ENCODE measurements at regions not wholly inside any gene's neighbourhood (a gene's known extent, or its start where the extent isn't known, plus 50 kb on each side); places are given as distances from the start of the nearest gene placed in this dataset.

DNA sequence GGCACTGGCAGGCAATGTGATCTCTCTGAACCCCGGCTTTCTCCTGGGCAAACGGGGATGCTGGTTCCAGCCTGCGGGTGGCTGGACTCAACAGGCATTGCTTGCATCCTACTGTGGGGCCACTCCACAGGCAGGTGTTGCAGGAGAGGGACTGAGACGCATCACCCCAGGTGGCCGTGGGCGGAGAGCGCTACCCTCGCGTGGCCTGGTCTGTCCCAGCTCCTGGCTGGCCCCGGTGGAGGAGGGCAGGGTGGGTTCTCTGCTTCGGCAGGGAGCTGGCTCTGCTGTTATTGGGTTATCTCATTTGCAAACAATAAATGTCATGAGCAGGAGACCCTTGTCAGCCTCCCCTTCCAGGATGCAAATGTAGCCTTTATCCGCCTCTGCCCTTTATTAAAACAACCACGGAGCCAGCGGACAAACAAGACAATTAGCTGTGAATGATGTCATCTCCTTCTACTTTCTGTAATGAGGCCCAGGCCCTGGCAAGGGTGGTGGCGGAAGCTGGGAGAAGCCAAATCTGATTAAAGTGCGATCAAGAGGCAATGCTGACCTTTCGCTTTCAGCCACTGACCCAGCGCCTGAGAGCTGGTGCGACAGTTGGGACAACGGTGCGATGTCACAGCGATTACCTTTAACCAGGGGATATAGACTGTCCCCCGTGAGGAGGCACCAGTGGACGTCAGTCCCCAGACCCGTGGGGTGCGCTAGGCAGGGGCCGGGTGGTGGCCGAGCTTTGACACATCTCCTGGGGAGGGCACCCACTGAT is 161.8 kb downstream of the KIF26A start:
- no peak for TF ChIP-seq CTCF (IDR thresholded peaks at IDR 0.05)
- Histone ChIP-seq H4K20me1 (ENCODE audit: insufficient read depth, low read length) (no peaks in the 10 kb centered on the region), H3K36me3 (replicated peaks in 1 of 2; ENCODE audit: control insufficient read depth in 1 of 2, insufficient read depth in 2 of 2, low read length in 2 of 2) (no peaks in the 10 kb centered on the region), H3K4me2 (replicated peaks; ENCODE audit: extremely low read depth, low read length, poor library complexity, severe bottlenecking) (no peak overlapping the region), H3K4me3 (replicated peaks in 1 of 3; ENCODE audit: low read depth in 2 of 3, low read length in 3 of 3) (no peak overlapping the region), H3K79me2 (ENCODE audit: insufficient read depth, low read length) (no peaks in the 10 kb centered on the region), H3K9ac (ENCODE audit: insufficient read depth, low read length, poor library complexity, severe bottlenecking) (no peak overlapping the region), H3K27me3 (ENCODE audit: control insufficient read depth in 2 of 2, insufficient read depth in 2 of 2, low read length in 2 of 2) (no peaks in the 10 kb centered on the region), H3K27ac (ENCODE audit: low read depth in 1 of 2, low read length in 2 of 2) (no peak overlapping the region), H3K4me1 (ENCODE audit: control insufficient read depth in 1 of 2, insufficient read depth in 2 of 2, low read length in 2 of 2) (no peaks in the 10 kb centered on the region), H2AFZ (ENCODE audit: insufficient read depth, low read depth, low read length, poor library complexity, severe bottlenecking) (no peak overlapping the region), H3K9me3 (replicated peaks in 1 of 2; ENCODE audit: control insufficient read depth in 1 of 2, insufficient read depth in 1 of 2, low read length in 2 of 2) (peaks cover 18 to 22% of the 10 kb centered on the region in 2 donors)
- Mint-ChIP-seq H3K27ac (no peak overlapping the region), H3K9me3 (peaks cover 0 to 26% (median 12%) of the 10 kb centered on the region in 7 donors), H3K36me3 (no peaks in the 10 kb centered on the region), H3K4me3 (no peak overlapping the region), H3K27me3 (ENCODE audit: low read depth in 3 of 3) (peaks cover 0 to 2% (median 0%) of the 10 kb centered on the region in 3 donors), H3K4me1 (no peaks in the 10 kb centered on the region)
- intact Hi-C loops (cut with micrococcal nuclease): no loop called here
- no peak for DNase-seq
- 91% methylated on average over 23 of the region's 28 CpGs for WGBS (ENCODE audit: insufficient coverage)

DNA sequence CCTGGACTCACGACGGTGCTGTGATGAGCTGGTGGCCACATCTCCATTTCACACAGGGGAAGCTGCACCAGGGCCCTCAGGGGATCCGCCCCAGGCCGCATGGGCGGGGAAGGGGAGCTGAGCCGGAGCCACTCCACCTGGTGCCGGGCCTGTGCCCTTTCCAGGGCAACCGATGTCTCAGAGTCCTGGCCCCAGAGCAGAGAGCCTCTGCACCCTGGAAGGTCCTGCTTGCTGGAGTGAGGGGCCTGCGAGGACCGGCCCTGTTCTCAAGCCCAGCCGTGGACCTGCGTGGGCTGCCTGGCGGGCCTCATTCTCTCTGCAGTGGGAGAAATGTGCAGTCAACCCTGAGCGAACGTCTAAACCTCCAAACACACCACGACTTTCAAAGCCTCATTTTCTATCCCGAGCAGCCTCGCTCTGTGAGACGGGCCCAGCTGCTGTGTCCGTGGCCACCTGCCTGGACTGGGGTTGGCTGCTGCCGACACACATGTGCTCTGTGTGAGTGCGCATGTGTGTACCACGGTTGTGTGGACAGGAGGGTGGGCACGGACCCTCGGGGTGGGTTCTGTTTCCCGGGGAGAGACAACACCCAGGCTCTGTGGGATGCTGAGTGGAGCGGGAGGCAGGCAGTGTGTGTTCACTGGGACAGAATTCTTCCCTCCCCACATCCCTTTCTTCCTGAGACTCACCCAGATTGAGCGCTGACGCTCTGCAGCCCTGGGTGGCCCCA is 163.5 kb downstream of the KIF26A start:
- no peak for TF ChIP-seq CTCF (IDR thresholded peaks at IDR 0.05)
- no peaks in the 10 kb centered on the region for H3K79me2 ChIP-seq (ENCODE audit: insufficient read depth, low read length)
- H3K27me3 ChIP-seq (ENCODE audit: control insufficient read depth in 2 of 2, insufficient read depth in 2 of 2, low read length in 2 of 2): no peaks in the 10 kb centered on the region
- peaks cover 18 to 22% of the 10 kb centered on the region in 2 donors for H3K9me3 ChIP-seq (replicated peaks in 1 of 2; ENCODE audit: control insufficient read depth in 1 of 2, insufficient read depth in 1 of 2, low read length in 2 of 2)
- H3K4me1 Mint-ChIP-seq: no peaks in the 10 kb centered on the region
- intact Hi-C loops (cut with micrococcal nuclease): no loop called here
- DNase-seq: no peak
- 92% methylated on average over 22 of the region's 29 CpGs for WGBS (ENCODE audit: insufficient coverage)
- H3K36me3 ChIP-seq (replicated peaks in 1 of 2; ENCODE audit: control insufficient read depth in 1 of 2, insufficient read depth in 2 of 2, low read length in 2 of 2): no peaks in the 10 kb centered on the region
- no peak overlapping the region for H3K27ac ChIP-seq (ENCODE audit: low read depth in 1 of 2, low read length in 2 of 2)
- peaks cover 0 to 26% (median 12%) of the 10 kb centered on the region in 7 donors for H3K9me3 Mint-ChIP-seq
- no peaks in the 10 kb centered on the region for H3K4me1 ChIP-seq (ENCODE audit: control insufficient read depth in 1 of 2, insufficient read depth in 2 of 2, low read length in 2 of 2)
- no peak overlapping the region for H3K4me3 ChIP-seq (replicated peaks in 1 of 3; ENCODE audit: low read depth in 2 of 3, low read length in 3 of 3)
- no peak overlapping the region for H3K4me3 Mint-ChIP-seq
- no peaks in the 10 kb centered on the region for H3K27me3 Mint-ChIP-seq (ENCODE audit: low read depth in 3 of 3)
- no peak overlapping the region for H3K27ac Mint-ChIP-seq
- no peak overlapping the region for H3K4me2 ChIP-seq (replicated peaks; ENCODE audit: extremely low read depth, low read length, poor library complexity, severe bottlenecking)
- H4K20me1 ChIP-seq (ENCODE audit: insufficient read depth, low read length): no peaks in the 10 kb centered on the region
- H2AFZ ChIP-seq (ENCODE audit: insufficient read depth, low read depth, low read length, poor library complexity, severe bottlenecking): no peak overlapping the region
- H3K36me3 Mint-ChIP-seq: no peaks in the 10 kb centered on the region
- H3K9ac ChIP-seq (ENCODE audit: insufficient read depth, low read length, poor library complexity, severe bottlenecking): no peak overlapping the region

Measured in CD14-positive monocyte (primary cell).